DND-41 (cell line): ENCODE measurements at regions not wholly inside any gene's neighbourhood (a gene's known extent, or its start where the extent isn't known, plus 50 kb on each side); places are given as distances from the start of the nearest gene placed in this dataset.

Source experiments
- ATAC-seq: fragments of 200-7000 bp; cut with Tn5 transposase; 3 replicates; pipeline ENCODE4 v1.9.1; 2021; ENCODE audit warnings: low read depth; ENCODE audit not compliant: insufficient read depth
- DNase-seq: peaks from one replicate; pipeline ENCODE4 v3.0.0-alpha.2; 2020
- H2AFZ ChIP-seq: 2 replicates; pipeline ENCODE4 v1.6.0; 2012; ENCODE audit warnings: low read depth, low read length
- H3K27ac ChIP-seq: 2 replicates; pipeline ENCODE4 v1.5.1; 2012; ENCODE audit warnings: low read length, inconsistent platforms
- H3K27me3 ChIP-seq: fragments of 200-600 bp; sonication (generic); 2 replicates; pipeline ENCODE4 v1.6.0; 2012; ENCODE audit warnings: low read length, mild to moderate bottlenecking, inconsistent platforms; ENCODE audit not compliant: insufficient read depth, poor library complexity
- H3K36me3 ChIP-seq: 2 replicates; pipeline ENCODE4 v1.5.1; 2012; ENCODE audit warnings: low read length, inconsistent platforms; ENCODE audit not compliant: insufficient read depth
- H3K4me1 ChIP-seq: 2 replicates; pipeline ENCODE4 v1.5.1; 2012; ENCODE audit warnings: mild to moderate bottlenecking, low read length; ENCODE audit not compliant: insufficient read depth
- H3K4me2 ChIP-seq: 2 replicates; pipeline ENCODE4 v1.6.0; 2012; ENCODE audit warnings: mild to moderate bottlenecking, moderate library complexity, low read length, inconsistent platforms; ENCODE audit not compliant: insufficient read depth
- H3K4me3 ChIP-seq, 2 experiments: fragments of 200-600 bp in 1 of 2; shearing (Covaris generic) in 1 of 2; 2 replicates each; pipeline ENCODE4 v1.5.1; 2012 to 2016; ENCODE audit warnings: inconsistent platforms in 2 of 2, low read length in 2 of 2, mild to moderate bottlenecking in 2 of 2, low read depth in 1 of 2, moderate library complexity in 1 of 2
- H3K79me2 ChIP-seq: 2 replicates; pipeline ENCODE4 v1.6.0; 2012; ENCODE audit warnings: low read length, inconsistent platforms; ENCODE audit not compliant: insufficient read depth
- H3K9ac ChIP-seq: 2 replicates; pipeline ENCODE4 v1.6.0; 2012; ENCODE audit warnings: low read depth, mild to moderate bottlenecking, inconsistent platforms, low read length, moderate library complexity
- H3K9me3 ChIP-seq: 2 replicates; pipeline ENCODE4 v1.5.1; 2012; ENCODE audit warnings: low read length, moderate library complexity, mild to moderate bottlenecking, inconsistent platforms; ENCODE audit not compliant: insufficient read depth, severe bottlenecking
- H4K20me1 ChIP-seq: 2 replicates; pipeline ENCODE4 v1.6.0; 2012; ENCODE audit warnings: low read length; ENCODE audit not compliant: insufficient read depth
- EZH2 ChIP-seq: IDR thresholded peaks from 3 replicates; pipeline ENCODE4 v1.6.1; 2012; ENCODE audit warnings: borderline replicate concordance, low read depth, mild to moderate bottlenecking, moderate library complexity, low read length, inconsistent platforms; ENCODE audit not compliant: severe bottlenecking
- TF ChIP-seq, protein P1 (sequence below): IDR thresholded peaks from 2 replicates; pipeline ENCODE4 v1.5.1; 2012; ENCODE audit warnings: borderline replicate concordance, low read length, moderate library complexity, mild to moderate bottlenecking; ENCODE audit not compliant: poor library complexity, severe bottlenecking; ENCODE audit errors: extremely low read depth

DNA sequence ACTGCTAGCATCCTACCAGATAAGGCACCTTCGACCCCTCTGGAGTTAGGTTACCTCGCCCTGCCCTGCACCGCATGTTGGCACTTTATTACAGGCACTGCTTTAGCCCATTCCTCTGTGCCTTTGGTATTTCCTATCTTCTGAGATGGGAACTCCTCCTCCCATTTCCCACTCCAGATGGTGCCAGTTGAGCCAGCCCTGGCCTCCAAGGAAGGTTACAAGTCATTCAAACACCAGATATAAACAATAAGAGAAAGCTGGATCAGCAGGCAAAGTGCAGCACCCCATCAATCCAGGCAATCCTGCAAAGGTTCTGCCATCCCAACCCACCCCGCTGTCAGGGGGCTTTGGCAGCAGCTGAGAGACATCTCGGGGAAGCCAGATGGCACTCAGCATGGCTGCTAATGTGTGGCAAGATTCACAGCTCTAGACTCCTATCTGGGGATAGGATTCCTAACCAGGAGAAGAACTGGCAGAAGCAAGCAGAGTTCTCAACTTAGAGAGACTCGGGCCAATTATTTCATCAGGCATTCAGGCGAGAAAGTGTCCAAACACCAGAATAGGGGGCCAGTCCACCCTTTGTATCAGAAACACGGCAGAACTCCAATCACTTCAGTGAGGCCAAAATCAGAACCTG lies 113.0 kb downstream of the COPRS start:
- H3K79me2 ChIP-seq, result no peaks in the 10 kb centered on the region
- H3K4me3 ChIP-seq, result no peak overlapping the region
- TF ChIP-seq, protein P1, sequence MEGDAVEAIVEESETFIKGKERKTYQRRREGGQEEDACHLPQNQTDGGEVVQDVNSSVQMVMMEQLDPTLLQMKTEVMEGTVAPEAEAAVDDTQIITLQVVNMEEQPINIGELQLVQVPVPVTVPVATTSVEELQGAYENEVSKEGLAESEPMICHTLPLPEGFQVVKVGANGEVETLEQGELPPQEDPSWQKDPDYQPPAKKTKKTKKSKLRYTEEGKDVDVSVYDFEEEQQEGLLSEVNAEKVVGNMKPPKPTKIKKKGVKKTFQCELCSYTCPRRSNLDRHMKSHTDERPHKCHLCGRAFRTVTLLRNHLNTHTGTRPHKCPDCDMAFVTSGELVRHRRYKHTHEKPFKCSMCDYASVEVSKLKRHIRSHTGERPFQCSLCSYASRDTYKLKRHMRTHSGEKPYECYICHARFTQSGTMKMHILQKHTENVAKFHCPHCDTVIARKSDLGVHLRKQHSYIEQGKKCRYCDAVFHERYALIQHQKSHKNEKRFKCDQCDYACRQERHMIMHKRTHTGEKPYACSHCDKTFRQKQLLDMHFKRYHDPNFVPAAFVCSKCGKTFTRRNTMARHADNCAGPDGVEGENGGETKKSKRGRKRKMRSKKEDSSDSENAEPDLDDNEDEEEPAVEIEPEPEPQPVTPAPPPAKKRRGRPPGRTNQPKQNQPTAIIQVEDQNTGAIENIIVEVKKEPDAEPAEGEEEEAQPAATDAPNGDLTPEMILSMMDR, result no peak
- TF ChIP-seq EZH2, result no peak
- H3K36me3 ChIP-seq, result no peaks in the 10 kb centered on the region
- H2AFZ ChIP-seq, result no peak overlapping the region
- no peak overlapping the region for H3K4me2 ChIP-seq
- H3K27me3 ChIP-seq, result peaks cover 14% of the 10 kb centered on the region
- no peaks in the 10 kb centered on the region for H3K4me1 ChIP-seq
- no peaks in the 10 kb centered on the region for H4K20me1 ChIP-seq
- no peak overlapping the region for H3K9ac ChIP-seq
- no peaks in the 10 kb centered on the region for H3K9me3 ChIP-seq
- DNase-seq (no peak), ATAC-seq (no peak)
- no peak overlapping the region for H3K27ac ChIP-seq

DNA sequence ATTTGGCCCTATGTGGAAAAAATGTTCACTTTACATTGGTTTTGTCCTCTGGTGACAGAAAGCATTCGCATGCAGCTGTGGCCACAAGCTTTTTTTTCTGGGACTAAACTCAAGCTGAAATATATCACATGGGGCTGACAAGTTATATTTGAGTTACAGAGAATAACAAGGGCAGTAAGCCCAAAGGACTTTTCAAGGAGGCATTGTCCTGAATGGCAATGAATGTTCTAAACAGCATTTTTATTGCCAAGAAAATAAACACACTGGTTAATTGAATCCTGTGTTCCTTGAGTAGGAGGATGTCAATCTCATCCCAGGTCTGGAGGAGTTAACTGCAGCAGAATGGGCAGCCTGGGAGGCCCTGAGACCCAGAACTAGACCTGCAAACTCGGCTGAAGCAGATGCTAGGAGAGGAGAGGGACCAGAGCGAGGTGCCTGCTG lies 114.5 kb downstream of the COPRS start:
- no peak overlapping the region for H3K4me3 ChIP-seq
- H3K4me1 ChIP-seq, result no peaks in the 10 kb centered on the region
- ATAC-seq (no peak), DNase-seq (no peak)
- H3K79me2 ChIP-seq, result no peaks in the 10 kb centered on the region
- H4K20me1 ChIP-seq, result no peaks in the 10 kb centered on the region
- H3K27ac ChIP-seq, result no peak overlapping the region
- H3K9ac ChIP-seq, result no peak overlapping the region
- H3K27me3 ChIP-seq, result peaks cover 16% of the 10 kb centered on the region
- no peak overlapping the region for H3K4me2 ChIP-seq
- TF ChIP-seq, protein P1, result no peak
- no peak for TF ChIP-seq EZH2
- H2AFZ ChIP-seq, result no peak overlapping the region
- H3K9me3 ChIP-seq, result no peaks in the 10 kb centered on the region
- no peaks in the 10 kb centered on the region for H3K36me3 ChIP-seq

DNA sequence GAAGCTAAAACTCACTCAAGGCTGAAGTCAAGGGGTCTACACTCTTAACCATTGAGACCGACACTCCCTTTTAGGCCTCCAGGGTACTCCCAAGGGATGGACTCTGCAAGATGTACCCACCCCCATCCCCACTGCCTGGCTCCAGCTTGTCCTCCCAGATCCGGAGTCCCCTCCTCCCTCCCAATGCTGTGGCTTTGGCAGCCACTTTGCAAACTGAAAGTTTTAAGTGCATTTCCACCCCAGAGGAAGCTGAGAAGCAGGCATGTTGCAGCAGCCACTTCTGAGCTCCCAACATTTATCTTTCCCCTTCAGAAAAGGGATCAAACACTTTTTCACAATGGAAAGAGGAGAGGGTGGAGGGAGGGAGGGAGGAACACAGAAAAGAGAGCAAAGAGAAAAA lies 115.2 kb downstream of the COPRS start:
- Histone ChIP-seq H3K9me3 (no peaks in the 10 kb centered on the region), H3K9ac (no peak overlapping the region), H2AFZ (no peak overlapping the region), H3K4me3 (no peak overlapping the region), H3K4me2 (no peak overlapping the region), H3K36me3 (no peaks in the 10 kb centered on the region), H3K27me3 (peaks cover 16% of the 10 kb centered on the region), H3K79me2 (no peaks in the 10 kb centered on the region), H3K4me1 (no peaks in the 10 kb centered on the region), H3K27ac (no peak overlapping the region), H4K20me1 (no peaks in the 10 kb centered on the region)
- ATAC-seq (no peak), DNase-seq (peak; percentile 6)
- TF ChIP-seq EZH2, result peak; percentile 38
- TF ChIP-seq, protein P1, result no peak

DNA sequence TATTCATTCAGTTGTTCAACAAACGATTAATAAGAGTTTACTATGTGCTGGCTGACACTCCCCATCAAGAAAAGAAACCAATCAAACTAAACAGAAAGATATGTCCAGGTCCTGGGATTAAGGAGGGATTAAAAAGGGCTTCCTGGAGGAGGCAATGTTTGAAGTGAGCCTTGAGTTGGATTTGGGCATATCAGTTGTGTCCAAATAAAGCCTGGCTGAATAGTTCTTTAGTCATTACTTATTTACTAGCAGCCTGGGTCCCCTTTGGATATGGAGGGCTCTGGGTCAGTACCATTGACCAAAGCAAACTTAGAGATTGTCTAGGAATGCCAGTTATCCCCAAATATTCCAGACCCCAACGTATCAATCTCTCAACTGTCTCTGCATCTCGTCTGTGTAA lies 117.7 kb downstream of the COPRS start:
- Histone ChIP-seq H3K79me2 (no peaks in the 10 kb centered on the region), H3K27me3 (peaks cover 16% of the 10 kb centered on the region), H2AFZ (no peak overlapping the region), H4K20me1 (no peaks in the 10 kb centered on the region), H3K27ac (no peak overlapping the region), H3K4me3 (no peak overlapping the region), H3K9me3 (no peaks in the 10 kb centered on the region), H3K4me2 (no peak overlapping the region), H3K9ac (no peak overlapping the region), H3K36me3 (no peaks in the 10 kb centered on the region), H3K4me1 (no peaks in the 10 kb centered on the region)
- no peak for ATAC-seq
- DNase-seq, result no peak
- no peak for TF ChIP-seq EZH2
- TF ChIP-seq, protein P1, result no peak
